ENCODE measurements at regions not wholly inside any gene's neighbourhood (a gene's known extent, or its start where the extent isn't known, plus 50 kb on each side); places are given as distances from the start of the nearest gene placed in this dataset.
"Not testable (repeated sequence)": the region's sequence is repeated elsewhere in the genome, so short reads cannot be mapped to it uniquely, and the experiment has no call there.

GRCh38 chr6:37580176-37580955 lies 80.7 kb upstream of the CCDC167 start:
- no peak for DNase-seq

DNA sequence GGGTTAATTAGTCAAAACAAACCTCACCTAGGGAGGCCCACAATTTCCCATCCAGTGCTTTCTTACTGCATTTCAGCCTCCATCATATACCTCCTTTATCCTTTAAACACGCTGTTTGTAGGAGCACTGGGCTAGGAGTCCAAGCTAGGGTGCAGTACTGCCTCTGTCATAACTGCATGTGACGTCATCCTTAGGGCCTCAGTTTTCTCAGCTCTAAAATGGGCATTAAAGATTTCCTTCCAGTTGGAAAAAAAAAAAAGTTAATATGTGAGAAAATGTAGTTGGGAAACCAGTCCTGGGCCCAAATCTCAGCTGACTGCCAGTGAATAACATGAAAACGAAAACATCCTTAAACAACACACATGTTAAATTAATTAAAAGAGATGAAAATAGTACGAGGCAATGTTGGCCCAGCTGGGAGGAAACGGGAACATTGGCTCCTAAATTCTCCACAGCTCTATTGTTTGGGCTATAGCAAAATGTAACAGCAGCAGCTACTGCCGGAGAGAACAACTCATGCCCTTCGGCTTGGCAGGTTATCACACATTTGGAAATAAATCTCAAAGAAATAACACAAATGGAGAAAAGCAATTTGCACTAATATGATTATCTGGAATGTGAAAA lies 79.9 kb upstream of the CCDC167 start:
- no peak for DNase-seq

DNA sequence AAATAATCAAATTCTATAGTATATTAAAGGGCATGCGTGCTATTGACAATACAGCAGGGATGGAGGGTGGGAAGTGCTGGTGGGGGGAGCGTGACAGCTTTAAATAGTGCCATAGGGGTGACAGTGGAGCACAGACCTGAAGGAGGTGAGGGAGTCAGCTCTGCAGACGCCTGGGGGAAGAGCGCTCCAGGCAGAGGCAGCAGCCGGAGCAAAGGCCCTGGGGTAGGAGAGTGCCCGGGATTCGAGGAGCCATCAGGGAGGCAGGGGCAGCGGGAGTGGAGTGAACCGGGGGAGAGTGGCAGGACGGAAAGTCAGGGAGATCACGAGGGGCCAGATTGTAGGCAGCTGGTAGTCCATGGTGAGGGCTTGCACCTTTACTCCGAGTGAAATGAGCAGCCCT lies 78.4 kb upstream of the CCDC167 start:
- DNase-seq = no peak

DNA sequence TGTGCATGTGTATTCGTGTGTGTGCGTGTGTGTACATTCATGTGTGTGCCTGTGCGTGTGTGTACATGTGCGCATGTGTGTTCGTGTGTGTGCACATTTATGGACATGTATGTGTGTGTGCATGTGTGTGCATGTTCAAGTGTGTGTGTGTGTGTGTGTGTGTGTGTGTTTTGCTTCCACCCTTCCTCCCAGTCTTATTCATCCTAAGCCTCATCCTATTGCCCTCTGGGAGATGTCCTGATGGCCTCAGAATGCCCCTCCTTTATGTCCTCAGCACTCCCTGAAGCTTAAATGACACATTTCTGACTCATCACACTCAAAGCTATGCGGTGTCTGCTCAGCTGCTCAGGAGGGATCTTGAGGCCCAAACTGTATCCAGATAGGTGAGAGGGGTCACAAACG lies 76.6 kb upstream of the CCDC167 start:
- DNase-seq = no peak

DNA sequence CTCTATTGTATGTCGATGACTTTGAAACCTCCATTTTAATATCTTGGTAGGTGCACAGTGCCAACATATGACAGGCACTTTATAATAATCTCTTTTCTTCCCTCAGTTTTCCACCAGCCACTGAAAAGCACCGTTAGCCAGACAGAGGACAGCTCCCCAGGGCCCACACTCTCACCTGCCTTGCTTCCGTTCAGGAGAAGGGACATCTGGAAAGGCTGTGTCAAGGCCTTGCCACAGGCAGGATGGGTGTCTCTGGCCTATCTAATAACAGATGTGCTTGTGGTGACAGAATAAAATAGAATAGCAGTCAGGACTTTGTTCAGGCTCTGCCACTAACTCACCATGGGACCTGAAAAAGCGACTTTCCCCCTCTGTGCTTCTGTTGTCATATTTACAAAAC lies 75.5 kb upstream of the CCDC167 start:
- DNase-seq = no peak

DNA sequence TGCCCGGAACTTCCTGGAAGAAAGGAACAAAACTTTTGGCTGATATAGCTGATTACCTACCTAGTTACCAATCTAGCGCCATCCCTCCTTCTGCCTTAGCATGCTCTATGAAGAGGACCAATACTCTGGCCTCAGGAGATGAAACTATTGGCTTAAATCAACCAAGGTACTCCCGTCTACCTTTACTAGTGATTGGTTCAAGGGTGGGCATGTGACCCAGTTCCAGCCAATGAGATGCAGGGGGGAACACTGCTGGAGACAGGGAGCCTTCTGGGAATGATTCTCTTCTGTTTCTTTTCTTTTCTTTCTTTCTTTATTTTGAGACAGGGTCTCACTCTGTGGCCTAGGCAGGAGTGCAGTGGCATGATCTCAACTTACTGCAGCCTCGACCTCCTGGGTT lies 72.6 kb upstream of the CCDC167 start:
- no peak for DNase-seq

DNA sequence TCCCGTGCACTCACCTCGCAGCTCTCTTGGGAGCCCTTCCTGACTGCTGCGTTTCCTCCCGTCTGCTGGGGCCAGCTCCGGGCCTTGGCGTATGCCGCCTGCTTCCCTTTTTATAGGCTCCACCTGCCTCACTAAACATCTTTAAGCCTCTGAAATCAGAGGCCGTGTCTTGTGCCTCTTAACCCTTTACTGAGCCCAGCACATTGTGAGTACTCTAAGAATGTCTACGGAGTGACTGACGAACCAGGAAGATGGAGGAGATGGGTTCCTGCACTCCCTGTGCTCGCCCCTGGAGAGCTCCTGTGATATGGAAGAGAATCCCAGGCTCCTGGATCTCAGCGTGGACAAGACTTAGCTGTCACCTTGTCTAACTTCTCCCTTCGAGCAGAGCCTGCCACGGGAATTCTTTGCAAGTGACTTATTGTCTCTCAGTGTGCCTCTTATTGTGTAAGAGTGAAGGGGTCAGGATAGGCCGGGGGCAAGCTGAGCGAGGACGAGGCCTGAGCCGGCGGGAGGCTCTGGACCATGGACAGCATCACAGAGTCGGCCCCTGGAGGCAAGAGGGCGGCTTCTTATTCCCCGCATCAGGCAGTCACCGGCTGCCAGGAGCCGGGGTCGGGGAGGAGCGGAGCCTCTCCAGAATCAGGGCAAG lies 70.9 kb upstream of the CCDC167 start:
- no peak for DNase-seq

GRCh38 chr6:37569743-37570481 lies 70.2 kb upstream of the CCDC167 start:
- no peak for DNase-seq

DNA sequence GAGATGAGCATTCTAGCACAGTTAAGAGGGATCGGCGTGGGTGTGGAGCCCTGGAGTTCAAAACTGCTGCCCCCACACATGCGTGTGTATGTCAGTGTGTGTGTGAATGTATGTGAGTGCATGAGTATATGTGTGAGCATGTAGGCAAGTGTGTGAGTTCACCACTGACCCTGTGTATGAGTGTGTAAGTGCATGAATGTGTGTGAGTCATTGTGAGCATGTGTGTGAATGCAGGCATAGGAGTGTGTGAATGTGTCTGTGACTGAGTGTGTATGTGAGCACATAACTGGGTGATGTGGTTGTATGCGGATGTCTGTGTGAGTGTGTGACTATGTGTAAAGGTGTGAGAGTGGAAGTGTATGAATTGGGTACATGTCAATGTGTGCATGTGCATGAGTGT lies 69.6 kb upstream of the CCDC167 start:
- no peak for DNase-seq

DNA sequence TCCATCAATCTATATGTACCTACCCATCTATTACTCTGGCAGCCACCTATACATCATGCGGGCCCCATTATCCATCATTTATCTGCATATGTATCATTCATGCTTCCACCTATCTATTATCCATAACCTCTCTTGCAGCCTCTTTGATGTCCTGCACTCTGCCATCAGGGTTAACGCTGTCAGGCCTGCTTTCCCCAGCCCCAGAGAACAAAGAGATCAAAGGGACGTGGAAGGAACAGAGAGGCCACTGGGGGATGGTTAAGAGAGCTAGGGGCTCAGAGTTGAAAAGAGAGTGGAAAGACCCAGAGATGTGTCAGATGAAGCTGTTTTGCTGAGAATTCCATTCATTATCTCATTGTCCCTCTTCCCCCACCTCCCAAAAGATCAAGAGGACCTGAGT lies 67.3 kb upstream of the CCDC167 start:
- no peak for DNase-seq

GRCh38 chr6:37566111-37566949 lies 66.6 kb upstream of the CCDC167 start:
- peak; percentile 77 for DNase-seq

- DNase-seq = peak; percentile 80
Measured at GRCh38 chr6:37565267-37566110, 65.8 kb upstream of the CCDC167 start.

- DNase-seq = not testable (repeated sequence)
Measured at GRCh38 chr6:37562926-37563288, 63.2 kb upstream of the CCDC167 start.

- no peak for DNase-seq
Measured at GRCh38 chr6:37561361-37561760, 61.7 kb upstream of the CCDC167 start.

GRCh38 chr6:37560737-37561103 lies 61.0 kb upstream of the CCDC167 start:
- no peak for DNase-seq

- no peak for DNase-seq
Measured at GRCh38 chr6:37559501-37559900, 59.8 kb upstream of the CCDC167 start.

- no peak for DNase-seq
Measured at GRCh38 chr6:37559050-37559449, 59.4 kb upstream of the CCDC167 start.

DNA sequence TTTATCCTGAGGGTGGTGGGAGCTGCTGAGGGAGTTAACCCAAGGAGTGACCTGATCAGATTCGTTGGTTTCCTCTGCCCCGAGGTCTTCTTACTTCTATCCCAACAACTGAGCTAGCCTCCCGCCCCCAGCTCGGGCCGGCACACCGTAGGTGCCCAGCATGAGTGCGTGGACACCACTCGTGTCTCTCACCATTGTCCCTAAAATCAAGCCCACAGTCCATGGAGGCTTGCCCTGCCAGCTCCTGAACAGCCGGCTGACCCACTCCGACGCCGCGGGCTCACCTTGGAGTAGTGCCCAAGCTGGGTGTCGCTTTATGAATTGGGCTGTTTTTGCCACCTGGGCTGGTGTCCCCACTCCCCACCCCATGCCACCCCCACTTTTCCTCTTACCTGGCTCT lies 59.0 kb upstream of the CCDC167 start:
- DNase-seq = no peak

- no peak for DNase-seq
Measured at GRCh38 chr6:37558168-37558567, 58.5 kb upstream of the CCDC167 start.

GRCh38 chr6:37557645-37558114 lies 58.0 kb upstream of the CCDC167 start:
- DNase-seq = no peak

DNA sequence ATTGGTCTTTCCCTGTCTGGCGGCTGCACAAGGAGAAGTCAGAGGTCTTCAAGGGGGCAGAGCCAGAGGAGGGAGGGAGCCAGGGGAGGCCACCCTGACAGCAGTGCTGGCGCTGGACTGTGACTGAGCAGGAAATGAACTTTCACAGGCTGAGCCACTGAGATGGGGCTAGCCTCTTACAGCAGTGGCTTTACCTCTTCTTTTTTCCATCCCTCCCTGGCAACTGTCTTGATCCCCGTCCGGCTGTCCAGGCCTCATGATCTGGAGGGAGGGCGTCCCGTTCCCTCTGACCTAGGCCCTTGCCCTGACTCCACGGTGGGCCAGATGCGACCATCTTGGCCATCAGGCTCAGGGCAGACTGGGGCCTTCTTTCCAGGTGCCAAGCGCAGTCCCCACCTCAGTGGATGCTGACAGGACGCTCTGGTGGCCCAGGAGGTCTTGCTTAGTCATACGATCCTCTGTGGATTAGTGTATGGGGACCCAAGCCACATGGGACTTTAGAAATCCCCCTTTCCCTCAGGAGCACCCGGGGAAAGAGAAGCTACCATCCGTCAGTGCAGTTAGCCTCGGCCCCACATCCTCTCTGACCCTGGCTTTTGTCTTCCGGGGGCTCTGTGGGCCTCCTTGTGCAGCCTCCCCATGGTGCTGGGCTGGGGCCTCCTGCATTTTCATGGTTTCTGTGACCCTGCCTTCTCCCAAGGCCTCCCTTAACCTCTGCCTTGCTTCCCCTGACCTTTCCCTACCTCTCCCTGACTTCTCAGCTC lies 57.4 kb upstream of the CCDC167 start:
- no peak for DNase-seq
